H9 (cell line): ENCODE measurements at regions not wholly inside any gene's neighbourhood (a gene's known extent, or its start where the extent isn't known, plus 50 kb on each side); places are given as distances from the start of the nearest gene placed in this dataset.

ENCODE experiments used
- DNase-seq: peaks from one replicate; pipeline ENCODE4 v3.0.0-alpha.2; 2017
- H2AFZ ChIP-seq: one replicate; pipeline ENCODE4 v1.6.1; 2013; ENCODE audit warnings: mild to moderate bottlenecking, low read length, control low read depth, moderate library complexity
- H2AK5ac ChIP-seq: 2 replicates; pipeline ENCODE4 v1.6.1; 2013; ENCODE audit warnings: low read length, control low read depth, mixed read lengths; ENCODE audit not compliant: insufficient read length
- H2BK120ac ChIP-seq: one replicate; pipeline ENCODE4 v1.6.1; 2013; ENCODE audit warnings: low read depth, mild to moderate bottlenecking, low read length, control low read depth, inconsistent platforms; ENCODE audit not compliant: poor library complexity, severe bottlenecking
- H2BK12ac ChIP-seq: 2 replicates; pipeline ENCODE4 v1.6.1; 2013; ENCODE audit warnings: low read length, control low read depth, mixed read lengths, low read depth; ENCODE audit not compliant: insufficient read length
- H2BK15ac ChIP-seq: 2 replicates; pipeline ENCODE4 v1.6.1; 2013; ENCODE audit warnings: low read depth, low read length, control low read depth
- H2BK20ac ChIP-seq: one replicate; pipeline ENCODE4 v1.6.1; 2013; ENCODE audit warnings: low read depth, mild to moderate bottlenecking, low read length, control low read depth, inconsistent platforms; ENCODE audit not compliant: poor library complexity, severe bottlenecking
- H2BK5ac ChIP-seq: 2 replicates; pipeline ENCODE4 v1.6.1; 2013; ENCODE audit warnings: low read length, control low read depth, mixed read lengths; ENCODE audit not compliant: insufficient read length
- H3K14ac ChIP-seq: 2 replicates; pipeline ENCODE4 v1.6.1; 2013; ENCODE audit warnings: low read length, control low read depth; ENCODE audit not compliant: insufficient read depth
- H3K18ac ChIP-seq: 2 replicates; pipeline ENCODE4 v1.6.1; 2013; ENCODE audit warnings: low read depth, mild to moderate bottlenecking, mixed read lengths, low read length, control low read depth; ENCODE audit not compliant: insufficient read length
- H3K23ac ChIP-seq: 2 replicates; pipeline ENCODE4 v1.6.1; 2013; ENCODE audit warnings: low read length, control low read depth, mixed read lengths, low read depth; ENCODE audit not compliant: insufficient read length
- H3K23me2 ChIP-seq: 2 replicates; pipeline ENCODE4 v1.6.1; 2013; ENCODE audit warnings: low read depth, mild to moderate bottlenecking, mixed read lengths, low read length, control low read depth; ENCODE audit not compliant: insufficient read length, poor library complexity, severe bottlenecking
- H3K27ac ChIP-seq: 2 replicates; pipeline ENCODE4 v1.5.1; 2013; ENCODE audit warnings: low read length, control low read depth, mixed read lengths, low read depth; ENCODE audit not compliant: insufficient read length
- H3K27me3 ChIP-seq: 2 replicates; pipeline ENCODE4 v1.6.1; 2013; ENCODE audit warnings: low read length, control low read depth, inconsistent platforms; ENCODE audit not compliant: insufficient read depth
- H3K4ac ChIP-seq: 2 replicates; pipeline ENCODE4 v1.6.1; 2013; ENCODE audit warnings: low read depth, mild to moderate bottlenecking, control low read depth, inconsistent platforms, low read length, moderate library complexity
- H3K4me1 ChIP-seq: 2 replicates; pipeline ENCODE4 v1.6.1; 2013; ENCODE audit warnings: low read length, control low read depth, inconsistent platforms; ENCODE audit not compliant: insufficient read depth
- H3K4me2 ChIP-seq: 2 replicates; pipeline ENCODE4 v1.6.1; 2013; ENCODE audit warnings: low read length, control low read depth, mixed read lengths; ENCODE audit not compliant: insufficient read length, insufficient read depth
- H3K56ac ChIP-seq: 2 replicates; pipeline ENCODE4 v1.6.1; 2013; ENCODE audit warnings: low read depth, mild to moderate bottlenecking, mixed read lengths, low read length, control low read depth; ENCODE audit not compliant: insufficient read length
- H3K79me1 ChIP-seq: 2 replicates; pipeline ENCODE4 v1.6.1; 2013; ENCODE audit warnings: low read depth, mild to moderate bottlenecking, moderate library complexity, low read length, control low read depth, inconsistent platforms; ENCODE audit not compliant: insufficient read depth, poor library complexity, severe bottlenecking
- H3K79me2 ChIP-seq: 2 replicates; pipeline ENCODE4 v1.6.1; 2013; ENCODE audit warnings: low read length, control low read depth, inconsistent platforms; ENCODE audit not compliant: insufficient read depth
- H3K9ac ChIP-seq: 2 replicates; pipeline ENCODE4 v1.6.1; 2013; ENCODE audit warnings: low read length, control low read depth, mixed read lengths; ENCODE audit not compliant: insufficient read length; ENCODE audit errors: extremely low read depth
- H3K9me3 ChIP-seq: one replicate; pipeline ENCODE4 v1.6.1; 2013; ENCODE audit warnings: low read depth, low read length, inconsistent platforms; ENCODE audit not compliant: control insufficient read depth
- H3T11ph ChIP-seq: one replicate; pipeline ENCODE4 v1.6.1; 2013; ENCODE audit warnings: mild to moderate bottlenecking, low read length, control low read depth, inconsistent platforms
- H4K20me1 ChIP-seq: one replicate; pipeline ENCODE4 v1.6.1; 2013; ENCODE audit not compliant: control insufficient read depth, insufficient read length, insufficient read depth
- H4K5ac ChIP-seq: 2 replicates; pipeline ENCODE4 v1.6.1; 2013; ENCODE audit warnings: low read depth, mild to moderate bottlenecking, mixed read lengths, low read length, control low read depth; ENCODE audit not compliant: insufficient read length
- H4K8ac ChIP-seq: replicated peaks from 2 replicates; pipeline ENCODE4 v1.6.1; 2013; ENCODE audit warnings: low read length, control low read depth, mixed read lengths, low read depth; ENCODE audit not compliant: insufficient read length
- H4K91ac ChIP-seq: 2 replicates; pipeline ENCODE4 v1.6.1; 2013; ENCODE audit warnings: low read depth, mild to moderate bottlenecking, moderate library complexity, mixed read lengths, low read length, control low read depth; ENCODE audit not compliant: insufficient read length
- H3K27ac Mint-ChIP-seq, 3 experiments: 2 replicates in 2 of 3; 3 replicates in 1 of 3; pipeline ENCODE4 v1.8.0; 2020 to 2021; ENCODE audit warnings: mixed read lengths in 3 of 3, mild to moderate bottlenecking in 1 of 3, moderate library complexity in 1 of 3
- H3K27me3 Mint-ChIP-seq: 2 replicates; pipeline ENCODE4 v1.8.0; 2021; ENCODE audit warnings: low read depth, mild to moderate bottlenecking, moderate library complexity, mixed read lengths
- H3K36me3 Mint-ChIP-seq, 3 experiments: 2 replicates in 2 of 3; 3 replicates in 1 of 3; pipeline ENCODE4 v1.8.0; 2020 to 2021; ENCODE audit warnings: low read depth in 3 of 3, mixed read lengths in 3 of 3; ENCODE audit not compliant: insufficient read depth in 1 of 3
- H3K4me1 Mint-ChIP-seq, 2 experiments: 2 replicates each; pipeline ENCODE4 v1.8.0; 2020; ENCODE audit warnings: mixed read lengths in 2 of 2
- H3K4me3 Mint-ChIP-seq, 2 experiments: 2 replicates in 1 of 2; 3 replicates in 1 of 2; pipeline ENCODE4 v1.8.0; 2020 to 2021; ENCODE audit warnings: mild to moderate bottlenecking in 2 of 2, mixed read lengths in 2 of 2, moderate library complexity in 1 of 2
- H3K9me3 Mint-ChIP-seq, 2 experiments: 2 replicates in 1 of 2; 3 replicates in 1 of 2; pipeline ENCODE4 v1.8.0; 2020; ENCODE audit warnings: mild to moderate bottlenecking in 2 of 2, mixed read lengths in 2 of 2, moderate library complexity in 1 of 2
- WGBS: extraction: QIAGEN DNeasy Blood & Tissue Kit; methylation state at CpG from one replicate; pipeline ENCODE4 v1.1.7; 2013; ENCODE audit warnings: missing lambda C conversion rate, low lambda C conversion rate, mixed read lengths; ENCODE audit not compliant: insufficient read length; ENCODE audit errors: extremely low coverage; 5-methylcytosine and 5-hydroxymethylcytosine counted together
- TF ChIP-seq, protein P1 (sequence below): fragments of 200-600 bp; sonication (generic); conservative IDR thresholded peaks from 3 replicates; pipeline ENCODE4 v1.8.0; 2021; ENCODE audit warnings: antibody characterized with exemption, mild to moderate bottlenecking

DNA sequence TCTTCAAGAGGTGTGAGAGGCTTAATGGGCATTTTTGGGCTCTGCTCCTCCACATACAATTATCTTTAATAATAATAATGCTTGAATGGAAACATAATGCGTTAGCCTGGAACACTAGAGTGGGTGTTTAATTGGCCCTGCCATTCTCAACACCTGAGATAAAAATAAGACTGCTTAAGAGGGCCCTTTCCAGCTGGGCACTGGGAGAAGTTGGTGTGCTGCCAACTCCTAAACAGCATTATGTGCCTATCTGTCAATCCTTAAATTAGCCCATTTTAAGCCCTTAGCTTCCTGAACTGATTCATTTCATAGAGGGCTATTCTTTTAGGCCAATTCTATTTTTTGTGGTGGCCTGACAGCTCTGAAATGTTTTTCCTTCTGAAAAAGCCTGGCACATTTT lies 211.1 kb upstream of the ZIC3 start:
- H3K4me1 ChIP-seq: no peaks in the 10 kb centered on the region
- H4K5ac ChIP-seq: no peak overlapping the region
- H3K36me3 Mint-ChIP-seq: no peaks in the 10 kb centered on the region
- TF ChIP-seq, protein P1, sequence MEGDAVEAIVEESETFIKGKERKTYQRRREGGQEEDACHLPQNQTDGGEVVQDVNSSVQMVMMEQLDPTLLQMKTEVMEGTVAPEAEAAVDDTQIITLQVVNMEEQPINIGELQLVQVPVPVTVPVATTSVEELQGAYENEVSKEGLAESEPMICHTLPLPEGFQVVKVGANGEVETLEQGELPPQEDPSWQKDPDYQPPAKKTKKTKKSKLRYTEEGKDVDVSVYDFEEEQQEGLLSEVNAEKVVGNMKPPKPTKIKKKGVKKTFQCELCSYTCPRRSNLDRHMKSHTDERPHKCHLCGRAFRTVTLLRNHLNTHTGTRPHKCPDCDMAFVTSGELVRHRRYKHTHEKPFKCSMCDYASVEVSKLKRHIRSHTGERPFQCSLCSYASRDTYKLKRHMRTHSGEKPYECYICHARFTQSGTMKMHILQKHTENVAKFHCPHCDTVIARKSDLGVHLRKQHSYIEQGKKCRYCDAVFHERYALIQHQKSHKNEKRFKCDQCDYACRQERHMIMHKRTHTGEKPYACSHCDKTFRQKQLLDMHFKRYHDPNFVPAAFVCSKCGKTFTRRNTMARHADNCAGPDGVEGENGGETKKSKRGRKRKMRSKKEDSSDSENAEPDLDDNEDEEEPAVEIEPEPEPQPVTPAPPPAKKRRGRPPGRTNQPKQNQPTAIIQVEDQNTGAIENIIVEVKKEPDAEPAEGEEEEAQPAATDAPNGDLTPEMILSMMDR: no peak
- H3K23ac ChIP-seq: no peak overlapping the region
- no peak overlapping the region for H3K4me3 Mint-ChIP-seq
- no peak for DNase-seq
- H3K27ac ChIP-seq: no peak overlapping the region
- H2BK120ac ChIP-seq: no peak overlapping the region
- no peak overlapping the region for H3K4me2 ChIP-seq
- no peaks in the 10 kb centered on the region for H3K79me2 ChIP-seq
- H3K4ac ChIP-seq: no peak overlapping the region
- H2BK20ac ChIP-seq: no peak overlapping the region
- no peak overlapping the region for H3T11ph ChIP-seq
- H2AFZ ChIP-seq: no peak overlapping the region
- no peaks in the 10 kb centered on the region for H3K9me3 ChIP-seq
- H2BK5ac ChIP-seq: no peak overlapping the region
- H3K4me1 Mint-ChIP-seq: no peaks in the 10 kb centered on the region
- no peaks in the 10 kb centered on the region for H3K23me2 ChIP-seq
- H4K20me1 ChIP-seq: no peaks in the 10 kb centered on the region
- no peak overlapping the region; a peak in 1 of 7 replicates for H3K27ac Mint-ChIP-seq
- H2AK5ac ChIP-seq: no peak overlapping the region
- no peak overlapping the region for H2BK12ac ChIP-seq
- no peak overlapping the region for H4K8ac ChIP-seq
- no peak overlapping the region for H3K9ac ChIP-seq
- H3K56ac ChIP-seq: no peak overlapping the region
- peaks cover 0 to 51% of the 10 kb centered on the region in 2 experiments; a peak in 2 of 5 replicates for H3K9me3 Mint-ChIP-seq
- no peak overlapping the region for H2BK15ac ChIP-seq
- H3K18ac ChIP-seq: no peak overlapping the region
- no peak overlapping the region for H4K91ac ChIP-seq
- H3K27me3 ChIP-seq: no peaks in the 10 kb centered on the region
- H3K27me3 Mint-ChIP-seq: peaks cover 3% of the 10 kb centered on the region; the same call in 1 of the 2 replicates
- H3K14ac ChIP-seq: no peak overlapping the region
- no CpG with 5 or more reads among the region's 1 CpG for WGBS
- no peaks in the 10 kb centered on the region for H3K79me1 ChIP-seq
